NCI-H2029 (cell line): ENCODE measurements at regions not wholly inside any gene's neighbourhood (a gene's known extent, or its start where the extent isn't known, plus 50 kb on each side); places are given as distances from the start of the nearest gene placed in this dataset.
"Not testable (repeated sequence)": the region's sequence is repeated elsewhere in the genome, so short reads cannot be mapped to it uniquely, and the experiment has no call there.

Experiments
- DNase-seq: peaks from one replicate; lab custom pipeline; 2025; lab: John Stamatoyannopoulos, UW

DNA sequence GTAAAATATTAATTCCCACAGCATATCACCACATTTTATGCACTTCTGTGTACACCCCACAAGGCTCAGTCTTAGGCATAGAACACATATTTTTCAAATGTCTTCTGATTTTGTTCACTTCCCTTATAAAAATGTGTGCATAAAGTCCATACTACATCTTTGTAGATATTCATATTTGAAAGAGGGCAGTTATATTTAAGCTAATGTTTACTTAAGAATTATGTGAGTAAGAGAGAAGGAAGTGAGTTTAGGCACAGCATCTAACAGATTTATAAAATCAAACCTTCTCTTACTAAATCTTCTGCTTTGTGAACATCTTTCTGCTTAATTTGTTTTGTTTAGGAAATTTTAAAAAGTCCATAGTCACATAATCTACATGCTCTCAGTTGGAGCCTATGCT, 648.1 kb downstream of the FSCB start:
- DNase-seq: no peak

DNA sequence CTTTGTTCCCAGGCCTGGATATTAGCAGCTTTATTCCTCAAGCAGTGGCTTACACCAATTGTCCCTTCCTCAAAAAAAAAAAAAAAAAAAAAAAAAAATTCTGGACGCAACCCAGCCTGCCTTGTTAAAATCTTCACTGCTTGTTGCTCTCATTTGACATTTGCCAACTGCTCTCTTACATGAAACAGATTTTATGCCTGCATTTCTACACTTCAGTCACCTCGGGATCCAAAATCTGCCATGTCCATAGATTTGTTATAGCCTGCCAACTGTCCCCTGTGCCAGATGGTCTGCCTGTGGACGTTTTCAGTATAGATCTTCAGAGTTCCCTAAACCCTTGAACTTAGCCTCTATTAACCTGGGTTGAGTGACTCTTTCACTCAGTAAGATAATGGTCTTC, 651.5 kb downstream of the FSCB start:
- DNase-seq: no peak

DNA sequence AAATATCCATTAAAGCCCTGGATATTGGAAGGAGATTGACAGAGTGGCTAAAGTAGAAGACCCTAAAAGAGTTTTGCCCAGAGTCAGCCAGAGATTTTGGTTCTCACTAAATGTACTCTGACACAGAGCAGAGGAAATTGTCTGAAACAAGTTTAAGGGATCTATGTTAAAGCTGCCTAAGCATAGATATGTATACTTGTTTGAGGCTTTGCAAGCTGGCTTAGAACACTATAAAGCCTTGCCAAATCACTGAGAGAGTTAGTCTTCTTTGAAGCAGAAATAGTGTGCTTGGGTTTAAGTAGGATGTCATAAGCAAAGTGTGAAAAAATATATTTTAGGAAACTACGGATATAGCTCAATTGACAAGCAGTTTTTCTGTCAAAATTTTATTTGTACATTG, 653.5 kb downstream of the FSCB start:
- no peak for DNase-seq

DNA sequence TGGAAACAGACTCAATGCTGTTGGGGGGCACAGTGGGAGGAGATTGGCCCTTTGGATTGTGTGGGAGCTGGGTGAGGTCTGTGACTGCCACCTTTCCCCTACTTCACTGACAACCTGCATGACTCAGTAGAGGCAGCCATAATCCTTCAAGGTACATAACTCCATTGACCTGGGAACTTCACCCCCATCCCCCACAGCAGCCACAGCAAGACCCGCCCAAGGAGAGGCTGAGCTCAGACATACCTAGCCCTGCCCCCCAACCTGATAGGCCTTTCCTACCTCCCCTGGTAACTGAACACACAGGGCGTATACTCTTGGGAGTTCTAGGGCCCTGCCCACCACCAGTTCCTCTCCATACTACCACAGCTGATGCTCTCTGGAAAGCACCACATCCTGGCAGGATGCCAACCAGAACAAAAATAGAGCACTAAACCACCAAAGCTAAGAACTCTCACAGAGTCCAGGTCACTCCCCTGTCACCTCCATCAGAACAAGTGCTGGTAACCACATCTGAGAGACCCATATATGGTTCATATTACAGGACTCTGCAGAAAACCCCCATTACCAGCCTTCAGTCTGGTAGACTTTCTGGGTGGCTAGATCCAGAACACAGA, 703.9 kb downstream of the FSCB start:
- no peak for DNase-seq

DNA sequence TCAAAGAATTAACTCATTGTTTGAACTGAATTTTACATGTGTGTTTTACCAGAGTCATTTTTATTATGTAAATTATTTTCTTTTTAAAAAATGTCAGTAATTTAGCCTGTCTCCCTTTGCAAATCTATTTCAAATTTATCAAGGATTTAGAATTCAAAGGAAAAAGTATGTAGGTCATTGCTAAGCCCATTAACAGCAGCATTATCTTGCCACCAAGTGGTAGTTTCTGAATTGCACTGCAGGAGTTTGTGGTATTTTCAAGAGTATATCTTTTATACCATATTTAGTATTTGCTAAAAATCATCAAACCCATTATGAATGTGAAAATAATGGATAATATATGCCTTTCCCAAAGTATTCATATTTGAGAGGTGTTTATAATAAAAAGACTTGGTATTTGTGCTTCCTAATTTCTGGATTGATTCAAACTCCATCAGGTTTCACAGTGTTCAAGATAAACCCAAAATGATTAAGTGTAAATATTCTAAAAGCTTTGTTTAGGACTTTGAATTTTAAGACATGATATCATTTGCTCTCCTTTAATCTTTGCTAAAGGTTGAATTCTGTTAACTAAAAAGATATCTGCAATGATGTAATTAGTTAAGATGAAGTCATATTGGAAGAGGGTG, 711.4 kb downstream of the FSCB start:
- DNase-seq: peak; percentile 37

DNA sequence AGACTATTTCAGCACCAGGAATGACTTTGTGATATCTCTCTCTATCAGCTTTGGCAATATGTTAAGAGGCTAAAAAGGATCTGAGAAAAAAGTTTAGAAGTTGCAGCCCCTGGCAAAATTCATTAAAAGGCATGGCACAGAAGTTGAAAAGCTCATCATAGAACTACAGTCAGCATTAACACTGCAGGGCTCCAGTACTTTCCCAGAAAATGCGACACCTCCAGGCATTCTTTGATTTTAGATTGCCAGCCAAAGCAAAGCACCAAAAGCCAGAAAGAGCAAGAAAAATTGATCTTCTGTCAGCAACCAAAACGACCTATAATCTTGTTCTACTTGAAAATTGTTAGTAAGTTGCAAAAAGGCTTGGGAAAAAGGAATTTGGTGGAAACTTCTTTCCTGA, 713.5 kb downstream of the FSCB start:
- no peak for DNase-seq

DNA sequence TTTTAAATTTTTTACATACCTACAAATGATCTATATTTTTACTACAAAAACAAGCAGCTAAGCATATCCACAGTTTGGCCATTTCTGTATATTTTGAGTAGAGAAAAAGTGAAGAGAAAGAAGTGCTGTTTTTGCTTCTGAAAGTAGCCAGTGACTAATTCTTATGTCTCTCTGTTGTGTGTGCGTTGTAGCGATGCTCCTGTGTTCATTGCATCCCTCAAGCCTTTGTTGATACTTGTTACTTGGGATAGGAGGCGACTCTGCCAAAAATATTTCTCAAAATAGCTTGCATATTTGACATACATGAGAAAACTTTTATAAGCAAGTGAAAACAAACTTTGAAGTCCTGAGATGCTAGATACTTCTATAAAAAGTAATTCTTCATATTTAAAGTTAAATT, 714.1 kb downstream of the FSCB start:
- no peak for DNase-seq

DNA sequence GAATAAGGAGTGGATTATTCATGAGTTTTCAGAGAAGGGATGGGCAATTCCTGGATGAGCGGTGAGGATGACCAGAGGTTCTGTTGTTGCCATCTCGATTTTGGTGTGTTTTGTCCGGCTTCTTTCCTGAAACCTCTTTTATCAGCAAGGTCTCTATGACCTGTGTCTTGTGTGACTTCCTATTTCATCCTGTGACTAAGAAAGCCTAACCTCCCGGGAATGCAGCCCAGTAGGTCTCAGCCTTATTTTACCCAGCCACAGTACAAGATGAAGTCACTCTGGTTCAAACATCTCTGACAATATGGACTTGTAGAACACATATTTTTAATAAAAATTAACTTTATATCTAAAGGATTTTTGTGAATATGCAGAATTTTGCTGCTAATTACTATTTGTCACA, 716.4 kb downstream of the FSCB start:
- no peak for DNase-seq

DNA sequence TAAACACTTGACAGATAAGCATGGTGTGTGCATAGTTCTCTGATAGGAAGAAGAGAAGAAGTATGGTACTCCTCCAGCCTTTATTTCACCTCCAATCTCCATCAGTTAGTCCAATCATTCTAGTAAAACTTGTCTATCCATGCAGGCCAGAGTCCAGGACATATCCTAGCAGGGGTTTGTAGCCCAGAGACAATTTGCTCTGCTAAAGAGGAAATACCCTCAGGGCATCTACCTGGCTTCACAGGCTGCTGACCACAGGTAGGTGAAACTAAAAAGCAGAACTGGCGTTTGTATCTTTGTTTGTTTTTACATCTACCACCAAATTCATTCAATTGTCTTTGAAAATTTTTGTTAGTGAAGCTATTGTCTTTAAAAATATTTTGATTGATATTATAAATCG, 717.6 kb downstream of the FSCB start:
- peak; percentile 44 for DNase-seq

DNA sequence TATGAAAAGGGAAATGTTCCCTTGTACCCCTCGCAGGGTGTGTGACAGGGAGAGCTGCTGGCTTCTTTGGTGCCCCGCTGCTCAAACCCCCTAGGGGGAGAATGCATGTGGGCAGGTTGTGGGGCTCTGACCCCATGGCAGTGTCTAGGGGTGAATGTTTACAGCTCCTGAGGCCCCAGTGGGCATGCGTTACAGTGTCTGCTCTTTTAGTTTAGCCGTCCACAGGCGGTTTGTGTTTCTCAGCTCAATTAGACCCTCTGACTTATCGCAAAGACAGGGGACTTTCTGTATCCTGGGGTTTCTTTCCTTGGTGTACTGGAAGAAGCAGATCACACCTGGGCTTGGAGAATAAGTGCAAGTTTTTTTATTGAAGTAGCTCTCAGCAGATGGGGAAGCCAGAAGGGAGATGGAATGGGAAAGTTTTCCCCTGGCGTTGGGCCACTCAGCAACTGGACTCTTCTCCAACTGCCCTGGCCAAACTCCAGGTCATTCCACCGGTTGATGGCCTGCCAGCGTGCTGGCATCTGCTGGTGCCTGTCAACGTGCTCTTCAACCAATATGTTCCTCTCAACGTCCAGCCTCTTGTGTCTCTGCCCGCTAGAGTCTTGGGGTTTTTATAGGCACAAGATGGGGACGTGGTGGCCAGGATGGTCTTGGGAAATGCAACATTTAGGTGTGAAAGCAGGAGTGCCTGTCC, 720.9 kb downstream of the FSCB start:
- DNase-seq: no peak

DNA sequence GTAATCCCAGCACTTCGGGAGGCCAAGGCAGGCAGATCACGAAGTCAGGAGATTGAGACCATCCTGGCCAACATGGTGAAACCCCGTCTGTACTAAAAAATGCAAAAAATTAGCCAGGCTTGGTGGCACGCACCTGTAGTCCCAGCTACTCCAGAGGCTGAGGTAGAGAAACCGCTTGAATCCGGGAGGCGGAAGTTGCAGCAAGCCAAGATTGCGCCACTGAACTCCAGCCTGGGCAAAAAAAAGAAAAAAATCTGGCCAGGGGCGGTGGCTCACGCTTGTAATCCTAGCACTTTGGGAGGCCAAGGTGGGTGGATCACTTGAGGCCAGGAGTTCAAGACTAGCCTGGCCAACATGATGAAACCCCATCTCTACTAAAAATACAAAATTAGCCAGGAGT, 722.7 kb downstream of the FSCB start:
- not testable (repeated sequence) for DNase-seq

DNA sequence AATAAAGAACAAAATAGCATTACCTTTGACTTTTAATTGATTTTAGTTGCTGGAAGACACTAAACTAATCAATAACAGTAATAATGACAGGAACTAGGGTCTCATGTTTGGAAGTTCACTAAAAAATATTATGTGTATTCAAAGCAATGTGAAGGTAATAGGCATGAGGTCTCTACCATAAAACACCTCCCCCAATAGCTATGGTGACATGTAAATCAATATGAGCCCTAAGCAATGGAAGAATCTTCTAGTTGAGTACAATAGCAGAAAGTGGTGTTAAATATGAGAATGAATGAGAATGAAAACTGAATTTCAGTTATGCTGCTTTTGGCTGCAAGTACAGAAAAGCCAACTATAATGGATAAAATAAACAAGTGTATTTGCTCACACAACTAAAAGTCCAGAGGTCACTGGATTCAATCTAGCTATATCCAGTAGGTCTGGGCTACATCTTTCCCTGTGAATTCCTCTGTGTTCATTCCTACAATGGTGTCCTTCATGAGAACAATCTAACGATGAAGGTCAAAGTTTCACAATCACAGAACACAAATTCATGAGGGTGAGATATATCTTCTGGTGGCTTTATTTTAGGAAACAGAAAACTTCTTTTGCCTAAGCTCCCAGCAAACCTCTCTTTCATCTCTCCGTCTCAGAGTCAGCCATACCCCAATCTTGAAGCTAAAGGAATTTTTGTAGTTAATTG, 728.0 kb downstream of the FSCB start:
- DNase-seq: no peak

DNA sequence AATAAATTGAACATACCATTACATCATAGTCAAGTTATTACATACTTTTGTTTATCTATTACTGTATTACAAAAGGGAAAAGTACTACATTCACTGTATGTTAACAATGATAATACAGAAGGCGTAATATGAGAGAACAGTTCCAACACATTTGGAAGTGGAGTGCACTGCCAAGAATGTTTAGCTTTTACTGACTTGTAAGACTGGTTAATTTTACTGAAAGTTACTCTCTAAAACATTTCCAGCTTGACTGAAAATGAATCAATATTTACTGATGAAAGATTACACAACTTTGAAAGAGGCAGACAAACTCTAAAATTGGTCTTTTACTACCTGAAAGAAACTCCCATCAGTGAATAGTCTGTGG, 728.5 kb downstream of the FSCB start:
- no peak for DNase-seq

DNA sequence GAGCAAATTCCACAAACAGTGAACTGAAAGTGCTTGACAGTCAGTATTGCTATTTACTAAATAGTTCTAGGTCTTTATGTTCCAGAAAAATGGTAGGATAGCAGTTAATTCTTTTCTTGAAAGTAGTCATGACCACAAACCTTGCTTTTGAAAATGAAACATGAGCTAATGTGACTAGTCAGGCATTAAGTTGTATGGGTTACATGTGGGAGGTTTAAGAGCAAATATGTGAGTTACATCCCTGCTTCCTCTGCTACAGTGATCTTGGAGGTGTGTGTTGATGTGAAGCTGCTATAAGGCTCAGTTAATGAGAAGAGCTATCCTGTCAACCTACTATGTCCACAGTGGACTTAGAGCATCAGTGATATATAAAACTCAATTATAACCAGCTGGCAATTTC, 741.6 kb downstream of the FSCB start:
- no peak for DNase-seq

DNA sequence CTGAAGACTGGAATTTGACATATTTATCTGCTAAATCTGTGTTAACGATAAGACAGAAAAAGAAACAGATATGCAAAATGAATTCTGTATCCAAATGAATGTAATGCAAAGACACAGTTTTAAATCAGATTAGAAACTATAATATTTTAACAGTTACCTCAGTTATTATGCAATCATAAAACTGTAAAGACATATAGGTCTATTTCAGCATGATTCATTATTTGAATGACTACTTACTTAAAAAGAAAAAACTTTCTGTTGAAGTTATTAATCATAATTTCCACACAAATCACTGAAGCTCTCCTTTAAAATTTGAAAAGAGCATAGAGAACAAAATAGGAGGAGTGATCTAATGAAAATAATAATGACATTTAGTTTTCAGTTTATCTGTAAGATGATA, 742.6 kb downstream of the FSCB start:
- DNase-seq: no peak

DNA sequence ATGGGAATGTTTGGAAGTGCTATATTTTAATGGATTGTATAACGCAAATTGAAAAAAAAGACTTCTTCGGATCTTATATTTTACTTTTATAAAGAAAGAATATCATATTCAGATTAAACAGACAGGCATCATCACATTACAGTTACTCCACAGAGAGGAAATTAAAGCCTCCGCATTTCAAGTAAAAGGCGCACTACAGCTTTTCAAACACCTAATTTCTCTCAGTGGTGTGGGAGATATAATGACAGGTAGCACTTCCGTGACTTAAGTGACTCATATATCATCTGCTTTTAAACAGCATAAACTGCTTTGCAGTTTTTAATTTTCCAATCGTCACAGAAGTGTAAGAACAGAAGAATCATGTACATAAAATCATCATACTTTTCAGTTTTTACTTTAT, 751.4 kb downstream of the FSCB start:
- DNase-seq: no peak

DNA sequence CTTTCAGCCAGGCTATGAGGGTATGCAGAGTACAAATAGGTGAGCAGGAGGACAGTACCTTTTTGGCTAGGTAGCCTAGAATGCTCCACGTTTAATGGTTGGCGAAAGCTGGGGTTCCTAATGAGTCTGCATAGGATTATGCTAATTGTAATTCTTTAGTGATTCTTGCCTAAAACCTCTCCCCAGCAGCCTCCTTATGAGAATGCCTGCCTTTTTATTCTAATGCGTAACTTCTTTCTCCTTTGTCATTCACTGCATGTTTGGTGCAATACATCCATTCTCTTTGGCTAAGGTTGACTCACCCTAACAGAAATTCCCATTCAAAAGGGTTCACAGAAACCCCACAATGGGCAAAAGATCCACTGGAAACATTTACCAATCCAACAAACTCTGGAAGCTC, 752.2 kb downstream of the FSCB start:
- DNase-seq: no peak

DNA sequence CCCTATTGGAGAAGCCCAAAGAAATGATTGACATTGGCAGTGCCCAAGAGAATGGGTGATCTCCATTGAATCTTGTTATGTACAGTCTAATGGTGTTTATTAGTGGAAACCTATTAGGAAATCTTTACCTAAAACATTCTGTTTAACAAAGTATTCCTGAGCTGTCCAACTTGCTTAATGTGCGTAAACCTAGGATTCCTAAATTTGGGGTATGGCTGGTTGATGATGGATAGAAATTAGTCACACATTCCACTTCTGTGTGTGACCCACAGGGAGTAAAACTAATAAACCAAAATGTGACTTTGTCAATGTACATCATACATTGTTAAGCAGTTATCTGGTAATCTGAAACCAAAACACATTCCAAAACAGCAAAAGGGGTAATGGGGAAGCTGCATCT, 761.3 kb downstream of the FSCB start:
- DNase-seq: no peak

DNA sequence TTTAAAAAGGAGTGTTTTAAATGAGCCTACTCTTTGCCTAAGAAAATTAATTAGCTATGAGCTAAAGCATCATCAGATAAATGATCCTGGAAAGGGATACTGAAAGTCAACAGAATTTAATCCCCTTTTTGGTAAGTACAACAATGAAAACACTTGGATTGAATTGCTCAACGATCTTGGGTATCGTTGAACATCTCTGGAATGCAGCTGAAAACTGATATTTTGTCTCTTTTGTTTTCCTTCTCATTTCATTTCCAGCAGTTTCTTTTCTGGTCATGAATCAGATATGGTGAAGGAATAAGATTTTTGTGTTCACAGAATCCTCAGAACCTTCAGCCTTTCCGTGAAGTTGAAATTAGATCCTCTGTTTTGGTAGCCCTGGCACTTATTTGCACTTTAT, 771.2 kb downstream of the FSCB start:
- no peak for DNase-seq

DNA sequence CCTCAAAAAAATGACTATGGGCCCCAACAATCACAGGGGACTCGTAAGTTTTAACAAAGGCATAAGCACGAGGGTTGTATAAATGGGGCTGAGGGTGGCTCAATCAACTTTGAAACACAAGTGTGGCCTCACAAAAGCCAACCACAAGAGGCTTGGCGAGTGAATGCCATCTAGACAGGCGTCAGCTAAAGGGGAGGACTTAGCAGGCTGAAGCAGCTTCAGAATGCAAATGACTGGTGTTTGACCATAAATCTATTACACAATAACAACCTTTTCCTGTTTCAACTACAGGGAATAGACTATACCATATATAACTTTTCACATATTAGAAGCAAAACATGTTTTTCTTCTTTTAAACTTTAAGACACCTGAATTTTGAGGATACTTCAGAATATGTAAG, 777.9 kb downstream of the FSCB start:
- DNase-seq: no peak

DNA sequence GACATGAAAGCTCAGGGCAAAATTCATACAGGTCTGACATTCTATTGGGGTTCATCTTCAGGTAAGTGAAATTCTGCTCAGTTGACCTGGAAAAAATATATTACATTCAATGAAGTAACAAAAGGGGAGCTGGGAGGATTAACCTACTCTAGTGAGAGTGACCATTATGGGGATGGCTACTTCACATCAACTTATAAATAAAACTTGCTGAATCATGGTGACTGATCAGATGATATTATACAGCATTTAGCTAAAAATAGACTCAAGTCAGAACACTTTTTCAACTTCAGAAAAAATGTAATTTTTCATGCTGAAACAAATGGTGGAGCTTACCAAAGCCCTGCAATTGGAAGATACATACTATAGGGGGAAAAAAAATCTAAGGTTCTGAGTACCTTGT, 800.2 kb downstream of the FSCB start:
- DNase-seq: no peak

DNA sequence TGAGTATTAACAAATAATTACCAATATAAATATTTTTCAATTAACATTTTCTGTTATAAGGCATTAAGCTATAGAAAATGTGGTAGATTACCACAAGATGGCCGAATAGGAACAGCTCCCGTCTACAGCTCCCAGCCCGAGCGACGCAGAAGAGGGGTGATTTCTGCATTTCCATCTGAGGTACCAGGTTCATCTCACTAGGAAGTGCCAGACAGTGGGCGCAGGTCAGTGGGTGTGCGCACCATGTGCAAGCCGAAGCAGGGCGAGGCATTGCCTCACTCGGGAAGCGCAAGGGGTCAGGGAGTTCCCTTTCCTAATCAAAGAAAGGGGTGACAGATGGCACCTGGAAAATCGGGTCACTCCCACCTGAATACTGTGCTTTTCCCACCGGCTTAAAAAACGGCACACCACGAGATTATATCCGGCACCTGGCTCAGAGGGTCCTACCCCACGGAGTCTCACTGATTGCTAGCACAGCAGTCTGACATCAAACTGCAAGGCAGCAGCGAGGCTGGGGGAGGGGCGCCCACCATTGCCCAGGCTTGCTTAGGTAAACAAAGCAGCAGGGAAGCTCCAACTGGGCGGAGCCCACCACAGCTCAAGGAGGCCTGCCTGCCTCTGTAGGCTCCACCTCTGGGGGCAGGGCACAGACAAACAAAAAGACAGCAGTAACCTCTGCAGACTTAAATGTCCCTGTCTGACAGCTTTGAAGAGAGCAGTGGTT, 808.4 kb downstream of the FSCB start:
- not testable (repeated sequence) for DNase-seq

DNA sequence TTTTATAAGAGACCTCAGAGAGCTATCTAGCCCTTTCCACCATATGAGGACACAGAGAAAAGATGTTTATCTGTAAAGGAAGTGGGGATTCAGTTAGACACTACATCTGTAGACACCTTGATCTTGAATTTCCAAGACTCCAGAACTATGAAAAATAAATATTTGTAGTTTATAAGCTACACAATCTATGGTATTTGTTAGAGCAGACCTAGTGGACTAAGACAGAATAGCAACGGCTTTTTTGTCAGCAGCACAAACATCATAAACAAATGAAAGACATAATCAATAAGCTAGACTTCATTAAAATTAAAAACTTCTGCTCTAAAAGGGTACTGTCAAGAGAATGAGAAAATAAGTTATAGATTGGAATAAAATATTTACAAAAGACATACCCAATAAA, 810.1 kb downstream of the FSCB start:
- DNase-seq: no peak
